WI38 (cell line): ENCODE measurements at regions not wholly inside any gene's neighbourhood (a gene's known extent, or its start where the extent isn't known, plus 50 kb on each side); places are given as distances from the start of the nearest gene placed in this dataset.
"Not testable (repeated sequence)": the region's sequence is repeated elsewhere in the genome, so short reads cannot be mapped to it uniquely, and the experiment has no call there.

Experiments
- H3K4me3 ChIP-seq: 2 replicates; pipeline ENCODE4 v1.5.1; 2011; ENCODE audit warnings: low read depth, mild to moderate bottlenecking, control low read depth, low read length
- TF ChIP-seq, protein P1 (sequence below): IDR thresholded peaks from 2 replicates; pipeline ENCODE4 v1.5.1; 2012; ENCODE audit warnings: low read depth, mild to moderate bottlenecking, control low read depth, low read length

DNA sequence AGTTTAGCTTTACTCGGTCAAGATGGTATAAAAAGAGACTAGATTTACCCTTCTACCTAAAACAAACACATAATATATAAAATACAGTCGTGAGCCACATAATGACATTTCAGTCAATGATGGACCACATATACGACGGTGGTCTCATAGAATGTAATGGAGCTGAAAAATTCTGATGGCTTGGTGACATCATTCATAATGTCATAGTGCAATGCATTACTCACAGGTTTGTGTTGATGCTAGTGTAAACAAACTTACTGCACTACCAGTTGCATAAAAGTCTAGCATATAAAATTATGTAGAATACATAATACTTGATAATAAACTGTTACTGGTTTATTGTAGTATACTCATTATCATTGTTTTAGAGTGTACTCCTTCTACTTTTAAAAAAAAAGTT lies 115.9 kb upstream of the GDNF start:
- TF ChIP-seq, protein P1, sequence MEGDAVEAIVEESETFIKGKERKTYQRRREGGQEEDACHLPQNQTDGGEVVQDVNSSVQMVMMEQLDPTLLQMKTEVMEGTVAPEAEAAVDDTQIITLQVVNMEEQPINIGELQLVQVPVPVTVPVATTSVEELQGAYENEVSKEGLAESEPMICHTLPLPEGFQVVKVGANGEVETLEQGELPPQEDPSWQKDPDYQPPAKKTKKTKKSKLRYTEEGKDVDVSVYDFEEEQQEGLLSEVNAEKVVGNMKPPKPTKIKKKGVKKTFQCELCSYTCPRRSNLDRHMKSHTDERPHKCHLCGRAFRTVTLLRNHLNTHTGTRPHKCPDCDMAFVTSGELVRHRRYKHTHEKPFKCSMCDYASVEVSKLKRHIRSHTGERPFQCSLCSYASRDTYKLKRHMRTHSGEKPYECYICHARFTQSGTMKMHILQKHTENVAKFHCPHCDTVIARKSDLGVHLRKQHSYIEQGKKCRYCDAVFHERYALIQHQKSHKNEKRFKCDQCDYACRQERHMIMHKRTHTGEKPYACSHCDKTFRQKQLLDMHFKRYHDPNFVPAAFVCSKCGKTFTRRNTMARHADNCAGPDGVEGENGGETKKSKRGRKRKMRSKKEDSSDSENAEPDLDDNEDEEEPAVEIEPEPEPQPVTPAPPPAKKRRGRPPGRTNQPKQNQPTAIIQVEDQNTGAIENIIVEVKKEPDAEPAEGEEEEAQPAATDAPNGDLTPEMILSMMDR = no peak
- no peak overlapping the region for H3K4me3 ChIP-seq

DNA sequence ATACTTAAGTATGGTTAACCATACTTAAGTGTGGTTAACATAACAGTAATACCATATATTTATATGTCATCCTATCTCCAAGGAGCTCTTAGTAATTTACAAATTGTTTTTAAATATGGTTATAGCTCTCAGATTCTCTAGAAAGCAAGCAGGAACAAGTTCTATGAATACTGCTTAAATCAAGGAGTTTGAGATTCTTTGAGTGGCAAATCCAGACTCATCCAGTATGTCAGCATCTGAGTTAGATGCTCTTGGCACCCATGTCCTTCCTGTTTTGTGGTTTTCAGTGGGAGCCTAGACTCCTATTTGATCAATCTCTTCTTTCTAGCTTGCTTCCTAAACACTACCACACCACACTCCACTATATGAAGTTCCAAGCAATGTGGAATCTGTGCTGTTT lies 114.7 kb upstream of the GDNF start:
- H3K4me3 ChIP-seq = no peak overlapping the region
- TF ChIP-seq, protein P1 = no peak

DNA sequence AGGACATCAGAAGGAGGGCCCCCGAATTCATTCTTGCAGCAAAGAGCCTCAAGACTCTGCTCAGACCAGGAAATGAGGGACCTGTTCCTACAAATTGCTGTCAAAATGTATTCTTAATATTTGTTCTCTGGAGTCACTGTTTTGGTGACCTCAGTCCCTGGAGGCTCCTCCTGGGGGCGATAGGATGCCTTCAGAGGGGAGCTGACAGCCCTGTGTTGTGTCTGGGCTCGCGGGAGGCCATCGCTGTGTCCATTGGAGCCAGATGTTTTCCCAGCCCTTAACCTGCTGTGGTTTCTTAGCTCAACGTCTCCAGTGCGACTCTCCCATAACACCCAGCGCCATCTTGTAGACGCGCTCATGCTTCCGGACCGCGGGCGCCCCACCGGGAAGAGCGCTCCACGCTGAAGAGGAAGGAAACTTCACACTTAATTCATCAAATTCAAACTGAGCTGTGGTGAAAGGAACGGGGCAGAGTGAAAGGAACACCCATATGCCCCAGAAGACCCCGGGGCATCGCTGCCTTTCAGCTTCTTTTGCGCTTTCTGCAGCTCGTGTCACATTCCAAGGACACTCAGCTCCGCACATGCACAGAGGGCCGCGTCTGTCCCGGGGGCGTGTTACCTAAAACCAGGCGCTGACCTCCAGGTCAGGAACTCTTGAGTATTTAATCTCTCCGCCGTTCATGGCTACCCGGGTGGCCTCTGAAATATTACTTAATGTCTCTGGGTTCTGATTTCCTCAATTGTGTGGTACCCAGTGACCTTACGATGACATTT lies 112.3 kb upstream of the GDNF start:
- H3K4me3 ChIP-seq = no peak overlapping the region
- TF ChIP-seq, protein P1 = no peak

DNA sequence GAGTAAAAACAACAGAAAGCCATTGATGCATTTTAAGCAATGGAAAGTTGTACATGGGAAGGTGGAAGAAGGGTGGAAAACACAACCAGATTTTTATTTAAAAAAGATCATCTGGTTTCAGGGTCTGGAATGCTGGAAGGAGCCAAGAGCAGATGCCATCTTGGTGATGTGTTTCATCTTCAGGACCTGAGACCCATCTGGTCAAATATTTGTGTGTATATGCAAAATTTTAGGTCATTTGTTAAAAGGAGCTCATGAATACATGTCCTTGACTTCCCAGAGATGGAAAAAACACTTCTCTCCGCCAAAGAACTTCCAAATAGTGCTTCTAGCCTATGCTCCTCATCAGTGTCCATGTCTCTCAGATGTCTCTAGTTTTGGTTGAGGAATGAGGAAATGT lies 110.6 kb upstream of the GDNF start:
- no peak overlapping the region for H3K4me3 ChIP-seq
- TF ChIP-seq, protein P1 = no peak

GRCh38 chr5:37945446-37945845 lies 105.6 kb upstream of the GDNF start:
- no peak overlapping the region for H3K4me3 ChIP-seq
- TF ChIP-seq, protein P1 = no peak

DNA sequence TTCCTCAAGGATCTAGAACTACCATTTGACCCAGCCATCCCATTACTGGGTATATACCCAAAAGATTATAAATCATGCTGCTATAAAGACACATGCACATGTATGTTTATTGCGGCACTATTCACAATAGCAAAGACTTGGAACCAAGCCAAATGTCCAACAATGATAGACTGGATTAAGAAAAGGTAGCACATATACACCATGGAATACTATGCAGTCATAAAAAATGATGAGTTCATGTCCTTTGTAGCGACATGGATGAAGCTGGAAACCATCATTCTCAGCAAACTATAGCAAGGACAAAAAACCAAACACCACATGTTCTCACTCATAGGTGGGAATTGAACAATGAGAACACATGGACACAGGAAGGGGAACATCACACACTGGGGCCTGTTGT lies 103.3 kb upstream of the GDNF start:
- H3K4me3 ChIP-seq = not testable (repeated sequence)

GRCh38 chr5:37940931-37941623 lies 101.2 kb upstream of the GDNF start:
- H3K4me3 ChIP-seq = no peak overlapping the region
- TF ChIP-seq, protein P1 = no peak
